Muscle layer of colon (tissue), 2 donors: ENCODE measurements at regions not wholly inside any gene's neighbourhood (a gene's known extent, or its start where the extent isn't known, plus 50 kb on each side); places are given as distances from the start of the nearest gene placed in this dataset.

ENCODE experiments used
- H3K27ac ChIP-seq: one replicate; pipeline ENCODE4 v1.7.0; 2013; ENCODE audit warnings: low read depth, mild to moderate bottlenecking, low read length, moderate library complexity
- H3K27me3 ChIP-seq, 2 donors: one replicate each; pipeline ENCODE4 v1.7.0; 2013; ENCODE audit warnings: low read length in 2 of 2, mild to moderate bottlenecking in 2 of 2; ENCODE audit not compliant: insufficient read depth in 2 of 2, control insufficient read depth in 1 of 2
- H3K36me3 ChIP-seq: one replicate; pipeline ENCODE4 v1.7.0; 2013; ENCODE audit warnings: mild to moderate bottlenecking, low read length; ENCODE audit not compliant: insufficient read depth
- H3K4me1 ChIP-seq: one replicate; pipeline ENCODE4 v1.7.0; 2013; ENCODE audit warnings: mild to moderate bottlenecking, low read length; ENCODE audit not compliant: insufficient read depth
- H3K4me3 ChIP-seq, 2 donors: one replicate each; pipeline ENCODE4 v1.7.0; 2013; ENCODE audit warnings: low read length in 2 of 2, low read depth in 1 of 2, mild to moderate bottlenecking in 1 of 2, moderate library complexity in 1 of 2
- H3K9ac ChIP-seq: one replicate; pipeline ENCODE4 v1.7.0; 2013; ENCODE audit warnings: low read length
- H3K9me3 ChIP-seq: one replicate; pipeline ENCODE4 v1.7.0; 2013; ENCODE audit warnings: mild to moderate bottlenecking, low read length
- donor health status: abdominal sarcoma.
- donor health status: Adenocarcinoma of cecum.

DNA sequence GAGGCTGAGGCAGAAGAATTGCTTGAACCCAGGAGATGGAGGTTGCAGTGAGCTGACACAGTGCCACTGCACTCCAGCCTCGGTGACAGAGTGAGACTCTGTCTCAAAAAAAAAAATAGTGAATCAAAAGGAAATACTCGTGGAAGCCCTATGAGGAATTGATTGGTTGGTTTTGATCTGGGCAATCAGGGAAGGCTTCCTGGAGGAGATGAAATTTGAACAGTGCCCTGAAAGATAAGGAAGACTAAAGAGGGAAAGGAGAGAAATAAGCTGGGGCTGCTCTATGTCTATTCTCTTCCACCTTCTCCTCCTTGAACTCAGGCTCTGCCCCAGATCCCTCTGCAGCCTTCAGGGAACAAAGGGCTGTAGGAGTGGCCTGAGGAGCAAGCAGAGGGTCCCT lies 54.1 kb downstream of the IRF2BPL start:
- Histone ChIP-seq H3K36me3 (no peaks in the 10 kb centered on the region), H3K27me3 (no peaks in the 10 kb centered on the region), H3K9me3 (no peaks in the 10 kb centered on the region), H3K4me1 (no peaks in the 10 kb centered on the region), H3K27ac (no peak overlapping the region), H3K9ac (no peak overlapping the region), H3K4me3 (no peak overlapping the region)

DNA sequence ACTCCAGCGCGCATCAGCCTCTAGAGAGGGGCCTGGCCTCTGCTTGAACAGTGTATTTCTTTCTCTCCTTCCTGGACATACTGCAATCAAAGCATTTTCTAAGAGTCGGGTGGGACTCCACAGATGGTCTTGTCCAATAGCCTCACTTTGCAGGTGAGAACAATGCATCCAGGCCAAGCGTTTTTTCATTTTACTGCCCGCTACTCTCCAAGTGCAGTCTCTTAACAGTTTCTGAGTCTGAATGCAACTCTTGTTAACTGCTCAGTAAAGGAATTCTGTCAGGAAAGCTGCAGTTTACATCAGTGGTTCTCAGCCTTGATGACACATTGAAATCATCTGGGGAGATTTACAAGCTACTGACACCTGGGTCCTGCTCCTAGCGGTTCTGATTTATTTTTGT lies 57.0 kb downstream of the IRF2BPL start:
- no peak overlapping the region for H3K9ac ChIP-seq
- no peak overlapping the region for H3K27ac ChIP-seq
- H3K9me3 ChIP-seq = no peaks in the 10 kb centered on the region
- no peaks in the 10 kb centered on the region for H3K36me3 ChIP-seq
- no peaks in the 10 kb centered on the region for H3K27me3 ChIP-seq
- no peak overlapping the region for H3K4me3 ChIP-seq
- H3K4me1 ChIP-seq = no peaks in the 10 kb centered on the region

DNA sequence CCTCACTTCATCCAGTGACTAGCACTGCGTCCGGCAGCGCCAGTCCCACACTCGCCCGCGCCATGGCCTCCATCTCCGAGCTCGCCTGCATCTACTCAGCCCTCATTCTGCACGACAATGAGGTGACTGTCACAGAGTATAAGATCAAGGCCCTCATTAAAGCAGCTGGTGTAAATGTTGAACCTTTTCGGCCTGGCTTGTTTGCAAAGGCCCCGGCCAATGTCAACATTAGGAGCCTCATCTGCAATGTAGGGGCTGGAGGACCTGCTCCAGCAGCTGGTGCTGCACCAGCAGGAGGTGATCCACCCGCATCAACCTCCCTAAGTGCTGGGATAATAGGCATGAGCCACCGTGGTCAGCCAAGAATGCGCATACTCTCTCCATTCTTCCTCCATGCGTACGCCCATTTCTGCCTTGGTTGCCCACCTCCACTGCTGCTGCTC lies 59.9 kb downstream of the IRF2BPL start:
- no peaks in the 10 kb centered on the region for H3K27me3 ChIP-seq
- H3K36me3 ChIP-seq = no peaks in the 10 kb centered on the region
- no peak overlapping the region for H3K4me3 ChIP-seq
- no peaks in the 10 kb centered on the region for H3K4me1 ChIP-seq
- no peak overlapping the region for H3K9ac ChIP-seq
- H3K9me3 ChIP-seq = no peaks in the 10 kb centered on the region
- H3K27ac ChIP-seq = no peak overlapping the region

DNA sequence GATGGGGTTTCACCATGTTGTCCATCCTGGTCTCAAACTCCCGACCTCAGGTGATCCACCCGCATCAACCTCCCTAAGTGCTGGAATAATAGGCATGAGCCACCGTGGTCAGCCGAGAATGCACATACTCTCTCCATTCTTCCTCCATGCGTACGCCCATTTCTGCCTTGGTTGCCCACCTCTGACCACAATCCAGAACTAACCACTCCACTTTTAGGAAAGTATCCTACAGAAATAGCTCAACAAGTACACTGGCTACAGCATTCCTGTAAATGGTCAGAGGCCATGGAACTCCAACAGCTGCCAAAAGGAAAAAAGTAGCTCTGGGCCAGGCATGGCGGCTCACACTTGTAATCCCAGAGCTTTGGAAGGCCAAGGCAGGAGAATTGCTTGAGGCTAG lies 60.7 kb downstream of the IRF2BPL start:
- no peaks in the 10 kb centered on the region for H3K9me3 ChIP-seq

DNA sequence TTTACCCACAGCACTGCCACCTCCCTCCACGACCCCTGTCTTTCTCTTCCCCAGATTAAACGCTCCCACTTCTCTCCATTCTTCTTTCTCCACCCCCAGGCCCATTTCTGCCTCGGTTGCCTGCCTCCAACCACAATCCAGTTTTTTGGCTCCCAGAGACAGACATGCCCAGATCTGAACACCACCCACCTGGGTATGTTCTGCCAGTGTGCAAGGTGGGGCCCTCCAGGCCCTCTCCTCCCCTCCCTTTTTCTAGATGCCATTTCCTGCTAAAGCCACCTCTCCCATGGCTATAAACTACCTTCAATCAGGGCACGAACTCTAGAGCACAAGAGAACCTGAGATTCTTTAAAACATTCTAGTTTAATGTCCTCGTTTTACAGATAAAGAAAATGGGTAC lies 63.3 kb downstream of the IRF2BPL start:
- no peaks in the 10 kb centered on the region for H3K36me3 ChIP-seq
- H3K4me3 ChIP-seq = no peak overlapping the region
- no peak overlapping the region for H3K9ac ChIP-seq
- no peaks in the 10 kb centered on the region for H3K27me3 ChIP-seq
- H3K4me1 ChIP-seq = peaks cover 14% of the 10 kb centered on the region
- H3K27ac ChIP-seq = no peak overlapping the region
- H3K9me3 ChIP-seq = no peaks in the 10 kb centered on the region

More for the DNA sequence above, 60.7 kb downstream of the IRF2BPL start:
- Histone ChIP-seq H3K9ac (no peak overlapping the region), H3K27me3 (no peaks in the 10 kb centered on the region), H3K4me1 (no peaks in the 10 kb centered on the region), H3K27ac (no peak overlapping the region), H3K4me3 (no peak overlapping the region), H3K36me3 (no peaks in the 10 kb centered on the region)

DNA sequence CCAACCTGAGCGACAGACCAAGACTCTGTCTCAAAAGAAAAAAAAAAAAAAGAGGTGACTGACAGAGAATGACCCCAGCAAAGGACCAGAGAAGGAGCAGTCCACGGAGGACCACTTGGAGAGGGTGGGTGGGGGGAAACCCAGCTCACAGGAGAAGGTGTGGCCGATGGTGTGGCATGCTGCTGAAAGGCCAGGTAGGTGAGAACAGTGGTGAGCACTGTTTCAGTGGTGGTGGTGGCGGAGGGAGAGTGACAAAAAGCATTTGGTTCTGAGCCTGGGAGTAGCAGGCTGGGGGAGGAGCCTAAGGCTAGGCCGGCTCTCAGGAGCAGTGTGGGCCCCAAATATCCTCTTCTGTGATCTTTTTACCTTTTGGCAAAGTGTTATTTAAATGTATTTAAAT lies 63.8 kb downstream of the IRF2BPL start:
- no peak overlapping the region for H3K9ac ChIP-seq
- H3K4me3 ChIP-seq = no peak overlapping the region
- no peaks in the 10 kb centered on the region for H3K27me3 ChIP-seq
- H3K9me3 ChIP-seq = no peaks in the 10 kb centered on the region
- H3K27ac ChIP-seq = no peak overlapping the region
- H3K36me3 ChIP-seq = no peaks in the 10 kb centered on the region
- H3K4me1 ChIP-seq = peaks cover 14% of the 10 kb centered on the region

DNA sequence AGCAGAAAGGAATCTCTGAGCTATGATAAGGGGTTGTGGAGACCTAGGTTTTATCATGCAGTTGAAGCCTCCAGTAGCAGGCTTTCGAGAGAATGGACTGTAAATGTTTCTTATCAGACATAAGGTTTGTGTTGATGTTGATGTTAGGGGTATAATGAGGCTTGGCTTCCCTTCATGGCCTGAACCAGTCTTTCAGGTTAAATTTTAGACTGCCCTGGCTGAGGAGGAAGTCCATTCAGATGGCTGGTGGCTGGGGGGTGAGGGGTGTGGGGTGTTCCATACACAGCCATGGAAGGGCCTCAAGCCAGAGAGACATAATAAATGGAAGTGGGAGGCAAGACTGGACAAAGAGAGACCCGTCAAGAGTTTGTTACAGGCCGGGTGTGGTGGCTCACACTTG lies 65.1 kb downstream of the IRF2BPL start:
- Histone ChIP-seq H3K36me3 (no peaks in the 10 kb centered on the region), H3K4me3 (no peak overlapping the region), H3K27ac (no peak overlapping the region), H3K9ac (no peak overlapping the region), H3K4me1 (peaks cover 26% of the 10 kb centered on the region), H3K27me3 (no peaks in the 10 kb centered on the region), H3K9me3 (no peaks in the 10 kb centered on the region)

DNA sequence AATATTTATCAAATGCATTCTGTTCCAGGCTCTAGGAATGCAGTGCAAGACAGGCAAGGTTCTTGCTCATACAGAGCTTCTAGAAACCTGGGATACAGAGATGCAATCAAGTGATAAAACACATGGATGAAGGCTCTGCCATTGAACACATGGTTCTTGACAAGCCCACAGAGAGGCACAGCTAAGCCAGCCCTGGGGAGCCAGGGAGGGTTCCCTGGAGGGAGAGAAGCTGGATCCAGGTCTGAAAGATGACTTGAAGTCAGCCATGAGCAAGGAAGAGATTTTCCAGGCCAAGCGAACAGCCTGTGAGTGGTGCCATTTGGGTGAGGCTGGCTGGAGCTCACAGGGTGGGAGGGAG lies 66.2 kb downstream of the IRF2BPL start:
- Histone ChIP-seq H3K9me3 (no peaks in the 10 kb centered on the region), H3K36me3 (no peaks in the 10 kb centered on the region), H3K27me3 (no peaks in the 10 kb centered on the region), H3K4me1 (peaks cover 36% of the 10 kb centered on the region), H3K27ac (peak overlapping the region; percentile 84), H3K9ac (peak overlapping the region; percentile 23), H3K4me3 (peak overlapping the region; percentile 30 to 57)

DNA sequence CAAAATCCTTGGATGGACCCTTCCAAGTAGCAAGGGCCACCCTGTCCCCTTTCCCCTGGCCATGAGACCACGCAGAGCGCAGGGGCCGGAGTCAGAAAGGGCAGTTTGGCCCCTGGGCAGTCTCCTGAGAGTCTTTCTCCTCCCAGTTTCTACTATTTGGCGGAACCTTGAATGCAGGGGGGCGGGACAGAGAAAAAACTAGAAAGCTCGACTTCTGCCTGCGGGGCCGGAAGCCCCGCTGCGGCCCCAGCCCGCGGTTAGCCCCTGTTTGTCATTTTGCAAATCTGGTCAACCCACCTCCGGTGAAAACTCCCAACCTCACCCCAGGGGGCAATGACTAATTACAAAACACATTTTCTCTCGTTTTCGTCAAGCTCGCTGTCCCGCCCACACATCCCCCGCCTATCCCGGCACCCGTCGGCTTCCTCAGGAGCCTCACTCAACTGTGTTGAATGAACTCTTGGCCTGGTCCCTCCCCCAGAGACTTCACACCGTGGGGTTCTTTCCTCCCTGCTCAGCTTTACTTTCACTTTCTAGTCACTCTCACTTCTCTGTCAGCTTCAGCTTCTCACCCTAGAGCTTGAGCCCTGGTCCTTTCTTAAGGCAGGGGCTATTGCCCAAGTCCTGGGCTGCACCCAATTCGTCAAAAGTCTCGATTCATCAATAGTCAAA lies 66.7 kb downstream of the IRF2BPL start:
- peak overlapping the region; percentile 74 for H3K9ac ChIP-seq
- peaks cover 41% of the 10 kb centered on the region for H3K4me1 ChIP-seq

DNA sequence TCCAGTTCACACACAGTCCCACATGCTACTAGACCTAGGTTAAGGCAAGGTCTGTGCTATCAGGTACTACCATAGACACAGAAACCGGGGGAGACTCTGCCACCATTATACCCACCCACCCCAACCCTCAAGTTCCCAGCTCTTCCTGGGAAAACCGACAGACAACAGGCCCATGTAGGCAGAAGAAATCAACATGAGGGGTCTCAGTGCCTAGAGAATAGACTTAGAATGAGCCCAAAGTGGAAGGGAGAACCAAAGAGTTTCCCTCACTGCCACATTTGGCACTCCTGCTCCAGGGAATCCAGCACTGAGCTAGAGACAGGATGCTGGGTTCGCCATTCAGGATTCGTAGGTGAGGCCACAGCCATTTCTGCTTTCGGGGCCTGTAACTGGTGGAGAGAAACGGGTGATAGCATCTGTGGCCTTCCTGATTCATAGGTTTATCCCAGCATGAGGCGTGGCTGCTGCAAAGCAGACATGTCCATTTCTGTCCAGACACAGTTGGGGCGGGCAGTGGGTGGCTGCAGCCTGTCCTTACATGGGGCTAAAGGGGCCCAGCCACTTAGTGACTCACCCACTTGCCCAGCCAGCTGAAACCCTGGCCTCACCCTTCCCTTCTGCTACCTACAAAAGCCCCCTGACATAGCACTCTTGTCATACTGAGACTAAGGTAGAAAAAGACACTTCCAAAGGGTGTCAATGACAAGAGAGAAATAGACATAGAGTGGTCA lies 69.4 kb downstream of the IRF2BPL start:
- Histone ChIP-seq H3K36me3 (no peaks in the 10 kb centered on the region), H3K9me3 (no peaks in the 10 kb centered on the region), H3K4me3 (no peak overlapping the region), H3K4me1 (peaks cover 63% of the 10 kb centered on the region), H3K27ac (peak overlapping the region; percentile 84), H3K27me3 (no peaks in the 10 kb centered on the region), H3K9ac (no peak overlapping the region)

More for the DNA sequence above, 66.7 kb downstream of the IRF2BPL start:
- Histone ChIP-seq H3K27me3 (no peaks in the 10 kb centered on the region), H3K27ac (peak overlapping the region; percentile 84), H3K4me3 (peak overlapping the region; percentile 30 to 57), H3K36me3 (no peaks in the 10 kb centered on the region), H3K9me3 (no peaks in the 10 kb centered on the region)

DNA sequence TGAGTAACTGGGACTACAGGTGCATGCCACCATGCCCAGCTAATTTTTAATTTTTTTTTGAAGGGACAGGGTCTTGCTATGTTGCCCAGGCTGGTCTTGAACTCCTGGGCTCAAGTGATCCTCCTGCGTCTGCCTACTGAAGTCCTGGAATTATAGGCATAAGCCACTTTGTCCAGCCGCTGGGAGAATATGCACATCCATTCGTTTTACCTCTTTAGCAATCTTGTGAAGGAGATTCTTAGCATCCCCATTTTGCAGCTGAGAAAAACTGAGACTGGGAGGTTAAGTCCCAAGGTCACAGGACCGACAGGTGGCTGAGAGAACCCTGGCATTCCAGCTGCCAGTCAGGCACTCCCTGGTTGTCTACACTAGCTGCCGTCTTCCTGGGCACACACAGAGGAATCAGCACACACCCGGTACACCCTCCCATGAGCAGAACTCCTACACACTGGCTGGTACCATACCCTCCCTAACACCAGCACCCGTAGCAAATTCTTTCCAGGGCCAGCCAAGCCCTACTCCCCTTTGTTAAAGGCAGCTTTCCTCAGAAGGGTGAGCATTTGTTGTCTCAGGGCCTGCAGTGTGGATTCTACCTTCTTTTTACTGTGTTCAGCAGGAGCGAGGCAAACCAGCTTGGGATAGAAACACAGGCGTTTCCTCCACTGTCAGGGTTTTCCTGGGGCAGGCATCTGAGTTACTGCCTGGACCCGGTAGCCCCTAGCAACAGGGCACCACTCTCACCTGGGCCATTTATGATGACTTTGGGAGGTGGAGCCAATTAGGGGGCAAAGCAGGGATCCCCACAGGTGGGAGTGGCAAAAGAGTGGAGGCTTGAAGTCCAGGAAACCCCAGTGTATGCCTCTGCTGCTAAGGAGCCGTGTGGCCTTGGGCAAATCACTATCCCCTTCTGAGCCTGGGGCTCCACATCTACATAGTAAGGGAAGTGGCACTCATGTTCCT lies 70.2 kb downstream of the IRF2BPL start:
- Histone ChIP-seq H3K36me3 (no peaks in the 10 kb centered on the region), H3K27me3 (no peaks in the 10 kb centered on the region), H3K4me3 (no peak overlapping the region), H3K9me3 (no peaks in the 10 kb centered on the region), H3K9ac (no peak overlapping the region), H3K4me1 (peaks cover 66% of the 10 kb centered on the region), H3K27ac (peak overlapping the region; percentile 84)
